Glutamatergic neuron (in vitro differentiated cells): ENCODE measurements at regions not wholly inside any gene's neighbourhood (a gene's known extent, or its start where the extent isn't known, plus 50 kb on each side); places are given as distances from the start of the nearest gene placed in this dataset.

ENCODE experiments used
- DNase-seq: peaks from one replicate; pipeline ENCODE4 v3.0.0; 2022
- H3K27ac Mint-ChIP-seq: one replicate; pipeline ENCODE4 v1.8.0; 2020; ENCODE audit warnings: mild to moderate bottlenecking, mixed read lengths, inconsistent platforms; ENCODE audit not compliant: unreplicated experiment
- H3K27me3 Mint-ChIP-seq: one replicate; pipeline ENCODE4 v1.8.0; 2020; ENCODE audit warnings: mild to moderate bottlenecking, moderate library complexity, mixed read lengths, inconsistent platforms; ENCODE audit not compliant: unreplicated experiment
- H3K36me3 Mint-ChIP-seq: one replicate; pipeline ENCODE4 v1.8.0; 2020; ENCODE audit warnings: mild to moderate bottlenecking, mixed read lengths, inconsistent platforms; ENCODE audit not compliant: unreplicated experiment
- H3K4me1 Mint-ChIP-seq: one replicate; pipeline ENCODE4 v1.8.0; 2020; ENCODE audit warnings: mild to moderate bottlenecking, low read depth, mixed read lengths, inconsistent platforms; ENCODE audit not compliant: unreplicated experiment
- H3K4me3 Mint-ChIP-seq: one replicate; pipeline ENCODE4 v1.8.0; 2020; ENCODE audit warnings: mild to moderate bottlenecking, mixed read lengths, inconsistent platforms; ENCODE audit not compliant: unreplicated experiment
- H3K9me3 Mint-ChIP-seq: one replicate; pipeline ENCODE4 v1.8.0; 2020; ENCODE audit warnings: mild to moderate bottlenecking, moderate library complexity, mixed read lengths, inconsistent platforms; ENCODE audit not compliant: unreplicated experiment
- CTCF ChIP-seq: fragments of 200-600 bp; sonication (generic); IDR thresholded peaks from one replicate; pipeline ENCODE4 v1.5.0; 2021; ENCODE audit not compliant: partially characterized antibody, unreplicated experiment

GRCh38 chr20:40763646-40764295, 74.7 kb upstream of the MAFB start:
- Mint-ChIP-seq H3K4me3 (no peak overlapping the region), H3K27ac (no peak overlapping the region), H3K4me1 (no peaks in the 10 kb centered on the region), H3K9me3 (peaks cover 2% of the 10 kb centered on the region), H3K27me3 (no peaks in the 10 kb centered on the region), H3K36me3 (no peaks in the 10 kb centered on the region)
- no peak for DNase-seq
- TF ChIP-seq CTCF: no peak

GRCh38 chr20:40765814-40766480, 76.9 kb upstream of the MAFB start:
- H3K9me3 Mint-ChIP-seq: peaks cover 2% of the 10 kb centered on the region
- H3K4me3 Mint-ChIP-seq: no peak overlapping the region
- H3K4me1 Mint-ChIP-seq: peaks cover 3% of the 10 kb centered on the region
- no peaks in the 10 kb centered on the region for H3K27me3 Mint-ChIP-seq
- DNase-seq: no peak
- H3K36me3 Mint-ChIP-seq: no peaks in the 10 kb centered on the region
- no peak overlapping the region for H3K27ac Mint-ChIP-seq
- no peak for TF ChIP-seq CTCF

GRCh38 chr20:40766790-40767614, 78.0 kb upstream of the MAFB start:
- no peaks in the 10 kb centered on the region for H3K36me3 Mint-ChIP-seq
- peaks cover 2% of the 10 kb centered on the region for H3K9me3 Mint-ChIP-seq
- no peak overlapping the region for H3K4me3 Mint-ChIP-seq
- DNase-seq: no peak
- TF ChIP-seq CTCF: no peak
- no peak overlapping the region for H3K27ac Mint-ChIP-seq
- peaks cover 6% of the 10 kb centered on the region for H3K4me1 Mint-ChIP-seq
- H3K27me3 Mint-ChIP-seq: no peaks in the 10 kb centered on the region

DNA sequence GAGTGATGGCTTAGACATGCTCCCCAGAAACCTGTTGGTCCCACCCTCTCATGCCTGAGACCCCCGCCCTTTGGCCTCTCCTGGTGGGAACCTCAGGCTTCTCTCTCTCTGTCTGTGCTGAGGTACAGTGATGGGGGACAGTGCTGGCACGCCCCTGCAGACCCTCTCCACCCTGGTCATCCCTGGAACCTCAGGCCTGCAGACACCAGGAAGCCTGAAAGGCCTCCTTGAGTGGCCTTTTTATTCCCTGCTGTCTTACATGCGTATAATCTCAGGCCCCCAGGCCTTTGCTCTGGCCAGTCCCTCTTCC, 78.5 kb upstream of the MAFB start:
- no peak for DNase-seq
- no peaks in the 10 kb centered on the region for H3K27me3 Mint-ChIP-seq
- peaks cover 2% of the 10 kb centered on the region for H3K9me3 Mint-ChIP-seq
- no peak overlapping the region for H3K4me3 Mint-ChIP-seq
- H3K27ac Mint-ChIP-seq: no peak overlapping the region
- H3K4me1 Mint-ChIP-seq: peaks cover 6% of the 10 kb centered on the region
- no peaks in the 10 kb centered on the region for H3K36me3 Mint-ChIP-seq
- no peak for TF ChIP-seq CTCF

DNA sequence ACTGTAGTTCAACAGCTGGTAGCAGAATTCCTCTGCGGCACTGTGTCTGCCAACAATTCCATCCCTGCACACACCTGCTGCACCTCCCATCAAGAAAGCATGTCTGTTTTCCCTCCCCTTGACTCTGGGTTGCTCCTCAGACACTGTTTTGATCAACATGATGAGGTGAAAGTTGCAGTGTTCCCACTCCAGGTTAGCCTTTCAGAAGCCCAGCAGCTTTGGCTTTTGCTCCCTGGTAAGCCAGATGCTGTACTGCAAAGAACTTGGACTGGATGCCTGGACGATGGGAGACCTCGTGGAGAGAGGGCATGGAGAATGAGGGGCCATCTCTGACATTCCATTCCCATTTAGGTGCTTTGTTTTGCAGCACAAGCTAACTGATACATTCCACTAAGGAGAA, 79.1 kb upstream of the MAFB start:
- H3K27ac Mint-ChIP-seq: no peak overlapping the region
- no peaks in the 10 kb centered on the region for H3K36me3 Mint-ChIP-seq
- TF ChIP-seq CTCF: no peak
- H3K27me3 Mint-ChIP-seq: no peaks in the 10 kb centered on the region
- peaks cover 6% of the 10 kb centered on the region for H3K4me1 Mint-ChIP-seq
- no peak for DNase-seq
- no peak overlapping the region for H3K4me3 Mint-ChIP-seq
- peaks cover 2% of the 10 kb centered on the region for H3K9me3 Mint-ChIP-seq
